LNCAP (cell line): ENCODE measurements at regions not wholly inside any gene's neighbourhood (a gene's known extent, or its start where the extent isn't known, plus 50 kb on each side); places are given as distances from the start of the nearest gene placed in this dataset.

Source experiments
- TF ChIP-seq, protein P1 (sequence below): fragments of 450-650 bp; IDR thresholded peaks from 2 replicates; pipeline ENCODE4 v1.5.1; 2017; ENCODE audit warnings: mild to moderate bottlenecking

- TF ChIP-seq, protein P1, sequence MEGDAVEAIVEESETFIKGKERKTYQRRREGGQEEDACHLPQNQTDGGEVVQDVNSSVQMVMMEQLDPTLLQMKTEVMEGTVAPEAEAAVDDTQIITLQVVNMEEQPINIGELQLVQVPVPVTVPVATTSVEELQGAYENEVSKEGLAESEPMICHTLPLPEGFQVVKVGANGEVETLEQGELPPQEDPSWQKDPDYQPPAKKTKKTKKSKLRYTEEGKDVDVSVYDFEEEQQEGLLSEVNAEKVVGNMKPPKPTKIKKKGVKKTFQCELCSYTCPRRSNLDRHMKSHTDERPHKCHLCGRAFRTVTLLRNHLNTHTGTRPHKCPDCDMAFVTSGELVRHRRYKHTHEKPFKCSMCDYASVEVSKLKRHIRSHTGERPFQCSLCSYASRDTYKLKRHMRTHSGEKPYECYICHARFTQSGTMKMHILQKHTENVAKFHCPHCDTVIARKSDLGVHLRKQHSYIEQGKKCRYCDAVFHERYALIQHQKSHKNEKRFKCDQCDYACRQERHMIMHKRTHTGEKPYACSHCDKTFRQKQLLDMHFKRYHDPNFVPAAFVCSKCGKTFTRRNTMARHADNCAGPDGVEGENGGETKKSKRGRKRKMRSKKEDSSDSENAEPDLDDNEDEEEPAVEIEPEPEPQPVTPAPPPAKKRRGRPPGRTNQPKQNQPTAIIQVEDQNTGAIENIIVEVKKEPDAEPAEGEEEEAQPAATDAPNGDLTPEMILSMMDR = no peak
These were observed 91.6 kb downstream of the TMEM174 start for GRCh38 chr5:73264631-73265030.

DNA sequence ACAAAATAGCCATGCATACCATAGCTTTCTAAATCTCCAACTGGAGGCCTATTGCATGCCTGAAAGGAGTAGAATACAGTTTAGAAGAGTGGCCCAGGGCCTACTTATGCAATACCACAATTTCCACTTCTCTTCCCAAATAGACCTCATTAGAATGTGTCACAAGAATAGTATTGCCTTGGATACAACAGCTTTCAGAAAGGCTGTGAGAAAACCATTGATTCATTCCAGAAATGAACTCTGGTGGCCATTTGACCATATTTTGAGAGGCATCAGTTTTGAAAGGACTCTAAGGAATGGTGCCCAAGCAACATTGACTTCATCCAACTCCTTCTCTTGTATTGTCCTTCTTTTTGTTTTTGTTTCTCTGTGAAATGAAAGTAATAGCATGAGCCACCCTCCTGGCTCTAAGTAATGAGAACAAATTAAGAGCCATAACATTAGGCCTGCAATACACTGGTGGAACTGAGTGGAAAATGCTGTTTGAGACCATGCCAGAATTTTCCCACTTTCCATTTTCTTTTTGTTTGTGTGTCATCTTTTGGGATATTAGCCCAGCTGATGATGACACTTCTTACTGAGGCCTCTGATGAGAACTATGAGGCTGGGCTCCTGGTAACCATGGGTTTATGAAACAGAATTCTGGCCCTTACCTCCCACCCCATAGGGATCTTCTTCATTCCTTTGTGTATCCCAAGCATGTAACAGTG is 90.2 kb downstream of the TMEM174 start:
- TF ChIP-seq, protein P1 = no peak

GRCh38 chr5:73256862-73257261 is 83.9 kb downstream of the TMEM174 start:
- TF ChIP-seq, protein P1 = no peak

GRCh38 chr5:73256462-73256861 is 83.5 kb downstream of the TMEM174 start:
- TF ChIP-seq, protein P1 = no peak

GRCh38 chr5:73256012-73256411 is 83.0 kb downstream of the TMEM174 start:
- TF ChIP-seq, protein P1 = no peak

DNA sequence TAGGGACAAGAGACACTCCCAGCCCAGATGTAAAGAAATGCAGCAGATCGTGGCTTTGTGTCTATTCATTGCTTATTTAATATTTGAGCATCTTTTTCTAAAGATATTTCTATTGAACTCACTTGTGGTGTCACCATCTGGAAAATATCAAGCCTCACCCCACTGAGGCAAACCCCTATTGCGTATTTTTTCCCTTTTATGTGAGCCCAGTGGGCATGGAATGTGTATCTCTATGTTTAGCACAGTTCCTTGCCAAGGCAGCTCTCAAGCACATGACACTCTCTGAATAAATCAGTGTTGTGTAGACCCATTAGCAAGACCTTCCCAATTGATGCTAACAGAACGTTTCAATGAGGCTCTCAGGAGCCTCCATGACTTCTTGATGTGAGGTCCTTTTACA is 81.6 kb downstream of the TMEM174 start:
- TF ChIP-seq, protein P1 = no peak

DNA sequence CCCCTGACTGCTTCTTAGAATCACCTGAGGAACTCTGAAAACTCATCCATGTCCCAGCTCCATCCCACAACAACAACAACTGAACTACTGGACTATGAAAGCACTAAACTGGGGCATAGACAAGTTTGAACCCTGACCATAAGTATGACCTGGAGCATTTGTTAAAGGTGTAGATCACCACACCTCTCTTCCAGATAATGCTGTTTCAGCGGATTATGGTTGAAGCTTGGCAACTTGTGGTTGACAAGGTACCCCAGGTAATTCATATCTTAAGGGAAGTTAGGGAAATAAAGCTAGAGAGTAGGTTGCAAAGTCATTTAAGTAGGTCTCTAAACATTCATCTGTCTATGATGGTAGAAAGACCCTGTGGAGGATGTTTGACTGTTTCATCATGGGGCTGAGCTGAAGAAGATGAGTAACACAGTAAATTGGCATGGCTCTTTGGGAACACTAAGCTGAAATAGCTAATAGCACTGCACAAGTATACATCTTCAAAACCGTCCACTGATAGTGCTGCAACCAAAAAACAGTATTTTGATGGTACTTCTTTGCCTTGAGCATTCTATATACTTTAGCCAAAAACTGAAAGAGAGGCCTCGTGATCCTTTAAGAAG is 80.2 kb downstream of the TMEM174 start:
- TF ChIP-seq, protein P1 = no peak
